ENCODE measurements at regions not wholly inside any gene's neighbourhood (a gene's known extent, or its start where the extent isn't known, plus 50 kb on each side); places are given as distances from the start of the nearest gene placed in this dataset.

DNA sequence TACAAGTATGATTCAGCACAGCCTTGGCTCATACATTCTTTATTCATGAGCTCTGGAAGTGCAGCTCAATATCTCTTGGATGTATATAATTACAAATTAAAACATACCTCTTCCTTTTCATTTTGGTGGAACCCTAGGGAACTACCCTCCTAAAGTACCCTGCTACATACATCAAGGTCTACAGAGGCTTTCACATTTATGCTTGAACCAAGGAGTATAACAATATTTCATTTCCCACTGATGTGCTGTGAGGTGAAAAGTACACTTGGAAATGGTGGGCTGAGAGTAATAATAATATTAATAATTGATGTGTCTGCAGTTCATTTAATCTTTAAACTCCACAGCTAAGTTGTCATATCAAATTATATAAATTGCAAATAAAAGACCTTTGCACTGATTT is 142.2 kb upstream of the LRRC3B start:
- TF ChIP-seq MIER2 (CRISPR knock-in tag; IDR thresholded peaks at IDR 0.05) = no peak
- TF ChIP-seq, protein P1, sequence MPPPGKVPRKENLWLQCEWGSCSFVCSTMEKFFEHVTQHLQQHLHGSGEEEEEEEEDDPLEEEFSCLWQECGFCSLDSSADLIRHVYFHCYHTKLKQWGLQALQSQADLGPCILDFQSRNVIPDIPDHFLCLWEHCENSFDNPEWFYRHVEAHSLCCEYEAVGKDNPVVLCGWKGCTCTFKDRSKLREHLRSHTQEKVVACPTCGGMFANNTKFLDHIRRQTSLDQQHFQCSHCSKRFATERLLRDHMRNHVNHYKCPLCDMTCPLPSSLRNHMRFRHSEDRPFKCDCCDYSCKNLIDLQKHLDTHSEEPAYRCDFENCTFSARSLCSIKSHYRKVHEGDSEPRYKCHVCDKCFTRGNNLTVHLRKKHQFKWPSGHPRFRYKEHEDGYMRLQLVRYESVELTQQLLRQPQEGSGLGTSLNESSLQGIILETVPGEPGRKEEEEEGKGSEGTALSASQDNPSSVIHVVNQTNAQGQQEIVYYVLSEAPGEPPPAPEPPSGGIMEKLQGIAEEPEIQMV (CRISPR knock-in tag; IDR thresholded peaks at IDR 0.05; ENCODE audit: low read depth) = no peak
- TF ChIP-seq BHLHE40 (IDR thresholded peaks at IDR 0.05; ENCODE audit: low read length) = no peak
- TF ChIP-seq RNF2 (conservative IDR thresholded peaks at IDR 0.05; ENCODE audit: low read depth) = no peak
- TF ChIP-seq CEBPB (IDR thresholded peaks at IDR 0.05; ENCODE audit: borderline replicate concordance, low read depth, low read length) = no peak
- TF ChIP-seq, protein P2, sequence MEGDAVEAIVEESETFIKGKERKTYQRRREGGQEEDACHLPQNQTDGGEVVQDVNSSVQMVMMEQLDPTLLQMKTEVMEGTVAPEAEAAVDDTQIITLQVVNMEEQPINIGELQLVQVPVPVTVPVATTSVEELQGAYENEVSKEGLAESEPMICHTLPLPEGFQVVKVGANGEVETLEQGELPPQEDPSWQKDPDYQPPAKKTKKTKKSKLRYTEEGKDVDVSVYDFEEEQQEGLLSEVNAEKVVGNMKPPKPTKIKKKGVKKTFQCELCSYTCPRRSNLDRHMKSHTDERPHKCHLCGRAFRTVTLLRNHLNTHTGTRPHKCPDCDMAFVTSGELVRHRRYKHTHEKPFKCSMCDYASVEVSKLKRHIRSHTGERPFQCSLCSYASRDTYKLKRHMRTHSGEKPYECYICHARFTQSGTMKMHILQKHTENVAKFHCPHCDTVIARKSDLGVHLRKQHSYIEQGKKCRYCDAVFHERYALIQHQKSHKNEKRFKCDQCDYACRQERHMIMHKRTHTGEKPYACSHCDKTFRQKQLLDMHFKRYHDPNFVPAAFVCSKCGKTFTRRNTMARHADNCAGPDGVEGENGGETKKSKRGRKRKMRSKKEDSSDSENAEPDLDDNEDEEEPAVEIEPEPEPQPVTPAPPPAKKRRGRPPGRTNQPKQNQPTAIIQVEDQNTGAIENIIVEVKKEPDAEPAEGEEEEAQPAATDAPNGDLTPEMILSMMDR (CRISPR knock-in tag; IDR thresholded peaks at IDR 0.05) = no peak
- TF ChIP-seq ZFP1 (CRISPR knock-in tag; IDR thresholded peaks at IDR 0.05) = no peak
- no peak for TF ChIP-seq NFIC (IDR thresholded peaks at IDR 0.05; ENCODE audit: low read length)
- TF ChIP-seq, protein P3, sequence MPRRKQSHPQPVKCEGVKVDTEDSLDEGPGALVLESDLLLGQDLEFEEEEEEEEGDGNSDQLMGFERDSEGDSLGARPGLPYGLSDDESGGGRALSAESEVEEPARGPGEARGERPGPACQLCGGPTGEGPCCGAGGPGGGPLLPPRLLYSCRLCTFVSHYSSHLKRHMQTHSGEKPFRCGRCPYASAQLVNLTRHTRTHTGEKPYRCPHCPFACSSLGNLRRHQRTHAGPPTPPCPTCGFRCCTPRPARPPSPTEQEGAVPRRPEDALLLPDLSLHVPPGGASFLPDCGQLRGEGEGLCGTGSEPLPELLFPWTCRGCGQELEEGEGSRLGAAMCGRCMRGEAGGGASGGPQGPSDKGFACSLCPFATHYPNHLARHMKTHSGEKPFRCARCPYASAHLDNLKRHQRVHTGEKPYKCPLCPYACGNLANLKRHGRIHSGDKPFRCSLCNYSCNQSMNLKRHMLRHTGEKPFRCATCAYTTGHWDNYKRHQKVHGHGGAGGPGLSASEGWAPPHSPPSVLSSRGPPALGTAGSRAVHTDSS (CRISPR knock-in tag; conservative IDR thresholded peaks at IDR 0.05) = no peak
- no peak for TF ChIP-seq CBX2 (IDR thresholded peaks at IDR 0.05; ENCODE audit: low read depth, low read length)
- no peak for TF ChIP-seq CBX2 (CRISPR knock-in tag; IDR thresholded peaks at IDR 0.05; ENCODE audit: low read depth)
- TF ChIP-seq EZH2 (conservative IDR thresholded peaks at IDR 0.05; ENCODE audit: low read depth, low read length) = no peak
- no peak for TF ChIP-seq ZFP37 (CRISPR knock-in tag; IDR thresholded peaks at IDR 0.05; ENCODE audit: borderline replicate concordance)
- no peak for TF ChIP-seq ARNTL (CRISPR knock-in tag; IDR thresholded peaks at IDR 0.05)
- TF ChIP-seq, protein P4, sequence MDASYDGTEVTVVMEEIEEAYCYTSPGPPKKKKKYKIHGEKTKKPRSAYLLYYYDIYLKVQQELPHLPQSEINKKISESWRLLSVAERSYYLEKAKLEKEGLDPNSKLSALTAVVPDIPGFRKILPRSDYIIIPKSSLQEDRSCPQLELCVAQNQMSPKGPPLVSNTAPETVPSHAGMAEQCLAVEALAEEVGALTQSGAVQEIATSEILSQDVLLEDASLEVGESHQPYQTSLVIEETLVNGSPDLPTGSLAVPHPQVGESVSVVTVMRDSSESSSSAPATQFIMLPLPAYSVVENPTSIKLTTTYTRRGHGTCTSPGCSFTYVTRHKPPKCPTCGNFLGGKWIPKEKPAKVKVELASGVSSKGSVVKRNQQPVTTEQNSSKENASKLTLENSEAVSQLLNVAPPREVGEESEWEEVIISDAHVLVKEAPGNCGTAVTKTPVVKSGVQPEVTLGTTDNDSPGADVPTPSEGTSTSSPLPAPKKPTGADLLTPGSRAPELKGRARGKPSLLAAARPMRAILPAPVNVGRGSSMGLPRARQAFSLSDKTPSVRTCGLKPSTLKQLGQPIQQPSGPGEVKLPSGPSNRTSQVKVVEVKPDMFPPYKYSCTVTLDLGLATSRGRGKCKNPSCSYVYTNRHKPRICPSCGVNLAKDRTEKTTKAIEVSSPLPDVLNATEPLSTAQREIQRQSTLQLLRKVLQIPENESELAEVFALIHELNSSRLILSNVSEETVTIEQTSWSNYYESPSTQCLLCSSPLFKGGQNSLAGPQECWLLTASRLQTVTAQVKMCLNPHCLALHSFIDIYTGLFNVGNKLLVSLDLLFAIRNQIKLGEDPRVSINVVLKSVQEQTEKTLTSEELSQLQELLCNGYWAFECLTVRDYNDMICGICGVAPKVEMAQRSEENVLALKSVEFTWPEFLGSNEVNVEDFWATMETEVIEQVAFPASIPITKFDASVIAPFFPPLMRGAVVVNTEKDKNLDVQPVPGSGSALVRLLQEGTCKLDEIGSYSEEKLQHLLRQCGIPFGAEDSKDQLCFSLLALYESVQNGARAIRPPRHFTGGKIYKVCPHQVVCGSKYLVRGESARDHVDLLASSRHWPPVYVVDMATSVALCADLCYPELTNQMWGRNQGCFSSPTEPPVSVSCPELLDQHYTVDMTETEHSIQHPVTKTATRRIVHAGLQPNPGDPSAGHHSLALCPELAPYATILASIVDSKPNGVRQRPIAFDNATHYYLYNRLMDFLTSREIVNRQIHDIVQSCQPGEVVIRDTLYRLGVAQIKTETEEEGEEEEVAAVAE (CRISPR knock-in tag; IDR thresholded peaks at IDR 0.05; ENCODE audit: borderline replicate concordance) = no peak

All from HepG2 (cell line).